ENCODE measurements at regions not wholly inside any gene's neighbourhood (a gene's known extent, or its start where the extent isn't known, plus 50 kb on each side); places are given as distances from the start of the nearest gene placed in this dataset.
"Not testable (repeated sequence)": the region's sequence is repeated elsewhere in the genome, so short reads cannot be mapped to it uniquely, and the experiment has no call there.

DNA sequence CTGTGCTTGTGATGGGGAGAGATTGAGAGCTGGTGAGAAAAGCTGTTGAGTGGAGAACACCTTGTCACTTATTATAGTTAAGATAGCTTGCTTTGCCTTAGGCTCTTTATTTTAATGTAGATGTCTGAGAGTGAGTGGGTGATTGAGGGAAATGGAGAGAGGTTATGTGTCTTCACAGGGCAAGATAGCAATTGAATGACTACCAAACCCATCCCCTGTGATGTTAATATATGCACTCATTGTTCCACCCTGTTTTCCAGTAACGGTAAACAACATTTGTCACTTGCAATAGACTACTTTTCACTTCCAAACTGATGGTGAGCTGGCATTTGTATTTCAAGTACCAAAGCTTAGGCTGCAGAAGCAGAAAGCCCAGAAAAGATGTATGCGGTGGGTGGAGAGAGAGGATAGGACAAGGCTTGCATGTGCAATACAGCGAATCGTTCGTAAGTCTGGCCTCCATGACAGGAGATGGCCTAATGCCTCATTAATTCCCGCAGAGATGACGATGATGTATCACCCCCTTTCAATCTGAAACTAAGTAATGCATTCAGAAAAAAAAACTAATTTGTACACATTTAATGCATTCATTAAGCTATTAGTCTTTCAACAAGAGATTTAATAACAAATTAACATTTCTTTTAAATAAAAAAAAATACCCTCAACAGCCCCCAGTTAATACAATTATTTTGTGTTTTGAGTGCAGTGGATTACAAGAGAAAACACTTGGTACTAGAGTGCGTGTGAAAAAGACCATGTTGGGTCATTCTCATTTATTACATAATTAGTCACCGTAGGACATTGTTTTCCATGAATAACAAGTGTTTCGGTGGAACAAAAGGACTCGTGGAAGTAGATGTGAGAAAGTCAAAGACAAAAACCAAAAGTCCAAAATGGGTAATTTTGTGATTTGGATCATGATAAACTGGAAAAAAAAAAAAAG lies 699.0 kb downstream of the BRINP1 start:
- no peak for DNase-seq

DNA sequence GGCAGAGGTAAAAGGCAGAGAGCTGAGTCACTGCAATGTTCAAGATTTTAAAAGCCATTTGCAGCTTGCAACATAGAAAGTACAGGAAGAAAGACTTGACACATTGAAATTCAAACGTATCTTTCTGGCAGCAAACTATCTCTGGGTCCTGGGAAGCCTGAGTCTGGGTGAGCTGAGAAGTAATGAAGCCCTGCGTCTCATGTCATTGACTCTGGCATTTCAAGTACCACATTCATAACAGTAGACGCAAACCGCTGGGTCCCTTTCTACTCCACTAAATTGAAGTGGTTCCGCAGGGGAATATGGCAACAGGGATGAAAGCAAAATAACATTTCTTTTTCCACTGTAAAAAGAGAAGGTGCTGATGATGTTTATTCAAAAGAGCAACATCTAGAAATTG lies 694.3 kb downstream of the BRINP1 start:
- no peak for DNase-seq

DNA sequence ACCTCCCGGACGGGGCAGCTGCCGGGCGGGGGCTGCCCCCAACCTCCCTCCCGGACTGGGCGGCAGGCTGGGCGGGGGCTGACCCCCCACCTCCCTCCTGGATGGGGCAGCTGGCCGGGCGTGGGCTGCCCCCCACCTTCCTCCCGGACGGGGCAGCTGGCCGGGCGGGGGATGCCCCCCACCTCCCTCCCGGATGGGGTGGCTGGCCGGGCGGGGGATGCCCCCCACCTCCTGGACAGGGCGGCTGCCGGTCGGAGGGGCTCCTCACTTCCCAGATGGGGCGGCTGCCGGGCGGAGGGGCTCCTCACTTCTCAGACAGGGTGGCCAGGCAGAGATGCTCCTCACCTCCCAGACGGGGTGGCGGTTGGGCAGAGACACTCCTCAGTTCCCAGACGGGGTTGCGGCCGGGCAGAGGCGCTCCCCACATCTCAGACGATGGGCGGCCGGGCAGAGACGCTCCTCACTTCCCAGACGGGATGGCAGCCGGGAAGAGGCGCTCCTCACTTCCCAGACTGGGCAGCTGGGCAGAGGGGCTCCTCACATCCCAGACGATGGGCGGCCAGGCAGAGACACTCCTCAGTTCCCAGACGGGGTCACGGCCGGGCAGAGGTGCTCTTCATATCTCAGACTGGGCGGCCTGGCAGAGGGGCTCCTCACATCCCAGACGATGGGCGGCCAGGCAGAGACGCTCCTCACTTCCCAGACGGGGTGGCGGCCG lies 691.1 kb downstream of the BRINP1 start:
- DNase-seq = not testable (repeated sequence)

DNA sequence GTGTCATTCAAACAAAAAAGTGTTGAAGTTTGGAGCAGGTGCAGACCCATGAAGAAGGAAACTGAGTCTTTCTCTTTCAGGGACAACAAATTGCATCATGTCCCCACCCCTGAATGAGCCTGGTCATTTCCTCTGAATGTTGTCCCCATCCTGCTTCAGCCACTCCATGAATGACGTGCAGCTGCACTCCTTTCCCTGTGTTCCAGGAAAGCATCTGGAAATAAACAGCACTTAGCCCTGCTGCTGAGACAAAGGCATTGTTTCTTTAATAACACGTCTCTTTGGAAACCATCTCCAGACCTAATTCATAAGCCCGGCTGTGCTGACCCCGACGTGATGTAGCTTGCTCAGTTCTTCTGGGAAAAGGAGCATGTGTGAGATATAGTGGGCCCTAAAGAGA lies 682.3 kb downstream of the BRINP1 start:
- peak; percentile 22 for DNase-seq

DNA sequence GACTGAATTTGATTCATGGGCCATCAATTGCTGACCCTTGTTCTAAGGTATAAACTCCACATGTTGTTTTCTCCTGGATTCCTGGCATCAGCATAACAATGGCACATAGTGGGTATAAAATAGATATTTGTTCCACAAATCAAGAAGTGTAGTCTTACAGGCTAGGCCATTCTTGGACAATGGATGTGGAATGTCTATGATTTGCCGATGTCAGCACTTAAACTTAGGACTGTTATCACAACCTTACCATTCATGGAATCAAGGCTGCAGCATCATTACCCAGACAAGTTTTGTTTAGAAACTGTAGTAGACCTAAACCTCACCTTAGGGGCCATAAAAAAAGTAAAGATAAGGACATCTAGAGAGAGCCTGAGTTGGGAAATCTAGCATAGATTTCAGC lies 680.0 kb downstream of the BRINP1 start:
- no peak for DNase-seq

DNA sequence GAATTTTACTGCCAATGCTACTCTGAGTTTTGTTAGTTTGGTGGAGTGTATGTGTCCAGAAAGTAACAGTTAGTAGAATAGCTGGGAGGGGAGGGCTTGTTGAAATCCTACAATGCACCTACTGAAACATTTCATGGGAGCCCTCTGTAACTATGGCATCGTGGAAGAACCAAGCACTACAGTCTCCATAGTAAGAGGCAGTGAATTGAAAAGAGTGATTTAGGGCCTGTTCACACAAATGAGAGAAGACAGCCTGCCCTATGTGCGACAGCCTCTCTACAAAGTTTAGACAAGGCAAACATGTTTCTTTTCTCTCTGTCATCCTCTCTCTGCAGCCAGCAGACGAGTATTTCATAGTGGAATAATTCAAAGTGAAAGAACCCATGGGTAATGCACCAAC lies 676.6 kb downstream of the BRINP1 start:
- no peak for DNase-seq

DNA sequence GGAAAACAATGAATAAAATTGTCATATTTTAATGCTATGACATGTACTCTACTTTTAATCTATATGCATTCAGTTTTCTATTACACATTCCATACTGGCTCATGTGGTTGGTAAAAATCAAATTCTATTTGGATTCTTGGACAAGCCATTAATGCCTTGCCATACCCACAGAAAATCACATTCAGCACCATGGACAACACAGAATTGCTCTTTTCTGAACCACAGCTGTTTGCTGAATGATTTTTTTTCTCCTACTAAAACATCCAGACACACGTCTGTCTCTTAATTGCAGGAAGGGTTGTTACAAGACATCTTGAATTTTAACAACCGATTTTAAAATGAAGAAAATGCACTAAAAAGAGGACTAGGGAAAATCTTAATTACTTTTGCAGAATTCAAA lies 675.6 kb downstream of the BRINP1 start:
- DNase-seq = no peak

DNA sequence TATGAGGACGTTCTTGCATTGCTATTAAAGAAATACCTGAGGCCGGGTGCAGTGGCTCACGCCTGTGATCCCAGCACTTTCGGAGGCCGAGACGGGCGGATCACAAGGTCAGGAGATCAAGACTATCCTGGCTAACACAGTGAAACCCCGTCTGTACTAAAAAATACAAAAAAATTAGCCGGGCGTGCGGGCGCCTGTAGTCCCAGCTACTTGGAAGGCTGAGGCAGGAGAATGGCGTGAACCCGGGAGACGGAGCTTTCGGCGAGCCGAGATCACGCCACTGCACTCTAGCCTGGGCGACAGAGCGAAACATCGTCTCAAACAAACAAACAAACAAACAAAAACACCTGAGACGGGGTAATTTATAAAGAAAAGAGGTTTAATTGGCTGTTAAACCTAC lies 674.0 kb downstream of the BRINP1 start:
- not testable (repeated sequence) for DNase-seq

DNA sequence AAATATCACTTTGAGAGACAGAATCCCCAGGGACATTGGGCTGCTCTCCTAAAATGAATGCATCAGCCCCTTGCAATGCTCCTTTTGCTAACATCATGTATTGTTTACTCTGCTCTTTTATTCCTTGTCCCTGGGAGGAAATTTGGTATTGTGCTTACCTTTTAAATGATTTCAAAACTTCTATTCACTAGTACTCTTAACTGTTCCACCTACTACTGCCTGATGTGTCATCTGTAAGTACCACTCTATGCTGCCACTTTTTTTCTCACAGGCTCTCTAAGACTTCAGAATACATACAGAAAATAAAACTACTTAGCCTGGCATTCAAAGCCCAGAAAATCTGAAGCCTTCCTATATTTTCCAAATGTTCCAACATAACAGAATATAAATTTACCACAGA lies 667.2 kb downstream of the BRINP1 start:
- DNase-seq = no peak

DNA sequence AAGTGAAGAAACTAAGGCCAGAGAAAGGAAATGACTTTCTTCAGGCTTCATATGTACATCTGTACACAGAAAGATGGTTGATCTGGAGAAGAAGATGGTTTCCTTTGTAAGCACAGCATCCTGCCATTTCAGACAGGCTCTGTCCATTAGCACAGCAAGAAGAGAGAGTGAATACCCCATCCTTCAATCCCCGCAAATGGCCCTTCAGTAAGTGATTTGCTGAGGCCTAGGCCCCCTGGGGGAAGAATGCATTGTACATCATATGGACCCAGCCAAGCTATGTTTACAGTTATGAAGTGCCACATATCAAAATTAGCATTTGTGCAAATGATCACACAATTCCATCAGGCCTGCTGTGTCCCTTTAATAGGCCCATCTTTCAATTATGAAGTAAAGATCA lies 657.4 kb downstream of the BRINP1 start:
- no peak for DNase-seq

DNA sequence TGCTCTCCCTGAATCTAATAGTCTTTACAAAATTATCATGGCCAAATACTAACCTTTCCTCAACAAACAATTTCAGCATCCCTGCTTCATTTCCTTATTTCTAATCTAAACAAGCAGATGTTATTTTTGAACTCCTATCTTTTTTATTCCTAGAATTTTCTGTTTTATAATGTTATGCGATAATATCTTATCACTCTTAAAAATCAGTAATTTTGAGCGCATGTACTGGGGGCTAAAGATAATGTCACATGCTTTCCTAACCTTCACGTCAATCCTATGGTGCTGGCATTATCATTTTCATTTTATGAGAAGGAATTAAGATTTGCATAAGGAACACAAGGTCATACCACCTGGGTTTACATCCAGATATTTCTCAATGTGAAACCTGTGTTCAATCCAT lies 648.0 kb downstream of the BRINP1 start:
- DNase-seq = no peak

DNA sequence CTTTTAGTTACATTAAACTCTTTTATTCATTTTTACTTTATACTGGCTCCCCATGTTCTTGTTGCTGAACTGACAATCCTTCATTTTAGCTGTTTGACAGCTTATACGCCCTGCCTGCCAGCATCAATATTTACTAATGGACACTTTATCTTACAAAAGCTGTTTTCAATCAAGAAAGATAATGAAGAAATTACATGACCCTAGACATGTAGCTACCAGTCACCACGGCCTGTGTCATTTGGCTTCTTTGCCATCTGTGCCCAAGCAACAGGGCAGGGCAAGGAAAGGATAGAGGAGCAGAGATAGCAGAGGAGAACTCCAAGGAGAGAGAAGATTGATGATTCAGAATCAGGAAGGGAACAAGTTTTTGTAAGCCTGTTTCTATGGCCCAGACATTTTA lies 647.3 kb downstream of the BRINP1 start:
- no peak for DNase-seq

DNA sequence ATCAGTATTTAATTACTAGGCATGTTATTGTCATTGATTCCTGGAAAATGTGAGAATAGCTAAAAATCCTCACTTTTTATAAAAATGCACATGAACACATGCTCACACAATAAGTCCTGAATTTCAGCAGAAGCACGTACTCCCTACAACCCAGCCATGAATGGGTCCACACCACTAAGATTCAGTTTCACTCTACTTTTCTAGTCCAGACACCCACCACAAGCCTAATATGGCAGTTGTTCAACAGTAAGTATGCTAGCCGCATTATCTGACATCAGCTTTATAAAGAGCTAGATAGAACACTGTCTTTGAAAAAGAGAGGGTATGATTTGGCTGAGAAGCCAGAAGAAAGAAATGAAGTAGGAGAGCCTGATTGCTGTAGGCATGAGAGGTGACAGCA lies 639.3 kb downstream of the BRINP1 start:
- DNase-seq = no peak

DNA sequence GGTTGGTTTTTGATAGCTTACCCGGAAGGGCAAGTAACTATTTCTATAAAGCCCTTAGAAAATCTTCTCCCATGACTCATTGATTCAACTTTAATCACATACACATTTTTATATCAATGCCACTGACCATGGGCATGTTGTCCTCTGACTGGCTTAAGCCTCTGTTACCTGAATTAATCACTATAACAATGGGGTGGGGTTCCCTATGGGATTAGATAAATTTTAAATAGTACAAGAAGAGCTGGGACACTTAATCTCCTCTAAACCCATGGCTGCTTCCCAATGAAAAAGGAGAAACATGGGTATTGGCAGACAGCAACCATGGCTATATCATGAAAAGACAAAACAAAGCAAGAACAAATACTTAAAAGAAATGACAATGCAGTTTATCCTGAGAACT lies 636.2 kb downstream of the BRINP1 start:
- no peak for DNase-seq

DNA sequence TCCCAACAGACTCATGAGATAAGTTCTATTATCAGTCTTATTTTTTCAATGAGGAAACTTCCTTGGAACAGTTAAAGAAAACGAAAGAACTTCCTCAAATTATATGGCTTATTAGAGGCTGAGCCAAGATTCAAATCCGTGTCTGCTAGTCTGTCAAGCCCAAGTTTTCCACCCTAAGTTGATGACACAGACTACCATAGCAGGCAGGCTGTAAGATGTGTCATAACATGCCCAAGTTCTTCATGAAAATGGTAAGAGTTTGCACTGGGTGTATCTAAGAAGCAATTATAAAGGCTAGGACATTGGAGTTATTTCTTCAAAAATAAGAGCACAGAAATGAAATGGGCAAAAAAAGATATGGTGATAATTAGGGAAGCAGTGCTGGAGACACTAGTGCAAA lies 634.5 kb downstream of the BRINP1 start:
- no peak for DNase-seq

DNA sequence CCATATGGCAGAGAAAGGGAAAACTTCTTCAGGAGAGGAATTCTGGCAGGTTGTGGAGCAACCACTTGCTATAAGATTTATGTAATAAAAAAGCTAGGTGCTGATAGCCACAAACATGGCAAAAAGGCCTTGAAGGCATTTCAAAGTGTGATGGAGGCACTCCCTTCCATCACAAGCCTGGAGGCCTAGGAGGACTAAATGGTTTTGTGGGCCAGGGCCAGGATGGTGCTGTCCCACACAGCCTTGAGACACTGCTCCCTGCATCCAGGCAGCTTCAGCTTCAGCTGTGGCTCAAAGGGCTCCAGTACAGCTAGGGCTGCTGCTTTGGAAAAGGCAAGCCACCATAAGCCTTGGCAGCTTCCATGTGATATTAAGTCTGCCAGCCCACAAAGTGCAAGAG lies 632.8 kb downstream of the BRINP1 start:
- DNase-seq = no peak

DNA sequence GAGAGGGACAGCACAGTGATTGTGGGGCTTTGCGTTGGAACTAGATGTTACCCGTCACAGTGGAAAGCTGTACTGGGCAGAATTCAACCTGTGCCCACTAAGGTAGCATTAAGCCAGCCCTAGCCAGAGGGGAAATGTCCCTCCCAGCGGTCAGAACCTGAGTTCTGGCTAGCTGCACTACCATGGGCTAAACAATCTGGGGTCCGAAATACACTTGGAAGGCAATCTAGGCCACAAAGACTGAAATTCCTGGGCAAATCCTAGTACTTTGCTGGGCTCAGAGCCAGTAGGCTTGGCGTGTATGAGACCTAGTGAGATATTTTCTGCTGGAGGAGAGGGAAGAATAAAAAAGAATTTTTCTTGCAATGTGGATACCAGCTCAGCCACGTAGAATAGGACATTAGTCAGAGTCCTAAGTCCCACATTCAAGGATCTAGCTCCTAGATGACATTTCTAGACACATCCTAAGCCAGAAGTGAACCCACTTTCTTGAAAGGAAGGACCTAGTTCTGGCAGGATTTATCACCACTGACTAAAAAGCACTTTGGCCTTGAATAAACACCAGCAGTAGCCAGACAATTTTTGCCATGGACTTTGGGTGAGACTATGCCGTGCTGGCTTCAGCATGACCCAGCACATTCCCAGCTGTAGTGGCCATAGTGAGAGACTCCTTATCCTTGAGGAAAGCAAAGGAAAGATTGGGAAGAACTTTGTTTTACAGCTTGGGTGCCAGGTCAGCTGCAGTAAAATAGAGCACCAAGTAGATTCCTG lies 618.0 kb downstream of the BRINP1 start:
- no peak for DNase-seq

DNA sequence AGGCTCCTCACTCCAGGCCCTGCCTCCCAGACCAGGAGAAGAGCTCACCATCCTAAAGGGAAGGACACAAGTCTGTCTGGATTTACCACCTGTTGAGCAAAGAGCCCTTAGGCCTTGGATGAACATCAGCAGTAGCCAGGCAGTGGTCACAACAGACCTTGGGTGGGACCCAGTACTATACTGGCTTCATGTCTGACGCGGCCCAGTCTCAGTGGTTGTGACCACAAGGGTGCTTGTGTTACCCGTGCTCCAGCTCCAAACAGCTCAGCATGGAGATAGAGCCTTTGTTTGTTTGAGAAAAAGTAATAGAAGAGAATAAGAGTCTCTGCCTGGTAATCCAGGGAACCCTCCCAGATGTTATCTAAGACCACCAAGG lies 617.4 kb downstream of the BRINP1 start:
- no peak for DNase-seq

DNA sequence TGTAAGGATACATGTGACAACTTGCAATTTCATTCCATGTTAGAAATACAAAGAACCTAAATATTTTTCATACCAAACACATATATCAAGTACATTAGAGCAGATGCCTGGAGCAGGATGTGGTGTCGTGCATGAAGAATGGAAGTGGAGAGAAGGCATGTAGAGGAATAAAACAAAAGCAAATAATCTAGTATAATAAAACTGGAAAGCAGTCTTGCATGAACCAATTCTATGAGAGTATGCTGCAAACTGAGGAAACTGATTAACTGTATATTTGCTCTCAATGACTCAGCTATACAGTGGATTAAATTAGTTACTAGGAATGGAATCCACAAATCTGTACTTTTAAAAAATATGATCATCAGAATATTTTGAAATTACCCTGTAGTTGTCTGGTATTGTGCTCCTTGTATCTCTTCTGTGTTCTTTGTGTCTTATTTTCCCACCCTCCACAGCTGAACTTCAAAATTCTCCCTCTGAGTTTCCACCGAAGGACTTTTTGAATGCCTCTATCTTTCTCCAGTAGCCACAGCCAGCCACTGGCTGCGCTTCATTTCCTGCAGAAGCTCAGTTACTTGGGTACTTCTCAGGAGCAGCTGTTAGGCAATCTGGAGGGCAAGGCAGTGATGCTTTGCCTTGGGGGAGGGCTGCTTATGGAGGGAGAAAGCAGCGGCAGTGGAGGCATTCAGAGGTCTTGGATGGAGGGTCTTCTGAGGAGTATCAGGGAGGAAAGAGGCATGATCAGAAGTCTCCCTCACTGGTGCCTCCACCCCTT lies 608.0 kb downstream of the BRINP1 start:
- DNase-seq = no peak

DNA sequence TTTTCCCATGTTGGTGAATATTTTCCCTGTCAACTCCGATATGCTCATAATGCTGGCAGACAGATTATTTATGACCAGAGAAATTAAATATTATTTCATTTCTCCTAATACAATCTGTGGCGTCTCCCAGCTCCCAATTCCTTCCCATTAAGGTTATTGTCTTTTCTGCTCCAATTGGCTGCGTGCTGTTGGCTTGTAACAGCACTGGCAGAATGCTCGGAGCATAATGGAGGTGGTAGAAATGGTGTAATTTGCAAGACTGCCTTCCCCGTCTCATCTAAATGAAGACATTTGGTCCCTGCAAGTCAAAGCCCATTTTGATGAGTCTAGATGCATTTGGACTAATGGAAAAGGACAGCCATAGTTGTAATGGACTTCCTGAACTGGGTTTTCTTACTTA lies 601.7 kb downstream of the BRINP1 start:
- no peak for DNase-seq

DNA sequence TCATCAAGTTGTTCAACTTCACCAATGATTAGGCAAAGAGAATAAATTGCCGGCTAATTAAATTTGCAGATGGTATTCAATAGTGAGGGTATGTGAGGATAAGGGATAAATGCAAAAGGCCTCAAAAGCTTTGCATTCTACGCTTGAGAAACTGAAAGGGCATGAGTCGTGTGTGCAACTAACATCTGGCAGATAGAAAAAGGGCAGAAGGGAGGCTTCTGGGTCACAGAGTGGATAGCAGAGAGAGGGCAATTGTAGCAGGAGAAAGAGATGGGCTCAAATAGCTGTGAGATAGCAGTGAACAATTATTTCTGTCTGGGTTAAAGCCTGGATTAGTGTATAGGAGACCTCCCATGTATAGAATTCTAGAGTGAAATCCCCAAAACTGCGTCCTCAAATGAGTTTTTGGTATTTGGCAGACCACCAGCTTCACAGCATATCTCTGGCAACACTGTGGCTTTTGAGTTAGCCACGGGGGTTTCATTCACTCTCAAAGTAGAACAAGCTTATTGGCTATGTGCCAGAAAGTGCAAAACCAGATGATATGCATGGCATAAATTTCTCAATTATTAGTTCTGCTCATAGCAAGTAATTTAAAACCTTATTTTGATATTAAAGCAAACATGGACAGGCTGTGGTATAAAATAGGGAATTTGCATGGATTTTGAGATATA lies 586.3 kb downstream of the BRINP1 start:
- no peak for DNase-seq

DNA sequence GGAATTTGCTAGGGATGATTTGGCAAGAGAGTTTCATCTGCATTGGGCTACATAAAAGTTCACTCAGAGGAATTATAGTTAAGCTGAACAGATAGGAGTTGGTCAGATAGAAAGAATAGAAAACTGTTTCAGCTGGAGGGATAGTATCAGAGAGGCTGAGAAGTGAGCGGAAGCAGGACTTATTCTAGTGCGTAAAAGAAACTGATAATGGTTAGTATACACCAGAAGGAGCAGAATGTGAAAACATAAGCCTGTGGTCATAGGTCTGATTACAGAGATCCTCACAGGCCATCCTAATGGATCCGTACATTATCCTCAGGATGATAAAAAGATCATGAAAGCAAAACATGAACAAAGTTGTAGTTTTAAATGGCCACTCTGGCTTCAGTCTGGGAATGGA lies 585.2 kb downstream of the BRINP1 start:
- DNase-seq = no peak

Measured in left hindlimb (tissue), 1 donor.